Brain pericyte (primary cell): ENCODE measurements at regions not wholly inside any gene's neighbourhood (a gene's known extent, or its start where the extent isn't known, plus 50 kb on each side); places are given as distances from the start of the nearest gene placed in this dataset.
"Not testable (repeated sequence)": the region's sequence is repeated elsewhere in the genome, so short reads cannot be mapped to it uniquely, and the experiment has no call there.

Experiments used
- DNase-seq: peaks from one replicate; pipeline ENCODE4 v3.0.0-alpha.2; 2012; ENCODE audit warnings: low read depth, low spot score

- no peak for DNase-seq
Observed at GRCh38 chr4:27358269-27358668, 497.6 kb downstream of the STIM2 start.

GRCh38 chr4:27360131-27360530 is 499.5 kb downstream of the STIM2 start:
- DNase-seq = no peak

- DNase-seq = no peak
Observed at GRCh38 chr4:27360790-27361267, 500.2 kb downstream of the STIM2 start.

- DNase-seq = no peak
Observed at GRCh38 chr4:27364509-27364908, 503.9 kb downstream of the STIM2 start.

GRCh38 chr4:27366104-27366823 is 505.6 kb downstream of the STIM2 start:
- no peak for DNase-seq

- DNase-seq = no peak
Observed at GRCh38 chr4:27368781-27369180, 508.1 kb downstream of the STIM2 start.

GRCh38 chr4:27381815-27382214 is 521.2 kb downstream of the STIM2 start:
- no peak for DNase-seq

- DNase-seq = no peak
Observed at GRCh38 chr4:27387711-27388110, 527.1 kb downstream of the STIM2 start.

GRCh38 chr4:27397886-27398285 is 537.2 kb downstream of the STIM2 start:
- no peak for DNase-seq

- DNase-seq = no peak
Observed at GRCh38 chr4:27398631-27399310, 538.1 kb downstream of the STIM2 start.

GRCh38 chr4:27407616-27408015 is 547.0 kb downstream of the STIM2 start:
- no peak for DNase-seq

- DNase-seq = no peak
Observed at GRCh38 chr4:27412613-27413012, 552.0 kb downstream of the STIM2 start.

- no peak for DNase-seq
Observed at GRCh38 chr4:27414887-27415731, 554.5 kb downstream of the STIM2 start.

GRCh38 chr4:27428661-27429060 is 568.0 kb downstream of the STIM2 start:
- no peak for DNase-seq

- DNase-seq = no peak
Observed at GRCh38 chr4:27429364-27429871, 568.8 kb downstream of the STIM2 start.

- no peak for DNase-seq
Observed at GRCh38 chr4:27442146-27442545, 581.5 kb downstream of the STIM2 start.

- DNase-seq = not testable (repeated sequence)
Observed at GRCh38 chr4:27442661-27443060, 582.0 kb downstream of the STIM2 start.

- no peak for DNase-seq
Observed at GRCh38 chr4:27463816-27464215, 603.2 kb downstream of the STIM2 start.

- no peak for DNase-seq
Observed at GRCh38 chr4:27467351-27467750, 606.7 kb downstream of the STIM2 start.

- DNase-seq = no peak
Observed at GRCh38 chr4:27472364-27472763, 611.7 kb downstream of the STIM2 start.

GRCh38 chr4:27474691-27475090 is 614.0 kb downstream of the STIM2 start:
- DNase-seq = no peak

- no peak for DNase-seq
Observed at GRCh38 chr4:27484216-27484615, 623.6 kb downstream of the STIM2 start.
